ENCODE measurements at regions not wholly inside any gene's neighbourhood (a gene's known extent, or its start where the extent isn't known, plus 50 kb on each side); places are given as distances from the start of the nearest gene placed in this dataset.

- Histone ChIP-seq H3K4me3 (no peak overlapping the region), H3K4me1 (peaks cover 0 to 4% (median 0%) of the 10 kb centered on the region in 4 donors), H3K9me3 (peaks cover 0 to 17% (median 7%) of the 10 kb centered on the region in 4 donors), H3K27ac (replicated peaks in 1 of 4) (no peak overlapping the region), H3K36me3 (no peaks in the 10 kb centered on the region), H3K27me3 (peaks cover 0 to 30% (median 4%) of the 10 kb centered on the region in 4 donors)
- DNase-seq (ENCODE audit: extremely low spot score) = no peak
- 45% methylated on average over 2 of the region's 2 CpGs for WGBS
- intact Hi-C loops (cut with DNase I) = no loop called here
- TF ChIP-seq POLR2AphosphoS5 (IDR thresholded peaks at IDR 0.05) (no peak), POLR2A (IDR thresholded peaks at IDR 0.05; ENCODE audit: low read depth) (no peak), CTCF (IDR thresholded peaks at IDR 0.05) (no peak), EP300 (IDR thresholded peaks at IDR 0.05) (no peak)
Observed at GRCh38 chr6:30409184-30409583, 64.2 kb downstream of the RPP21 start.

GRCh38 chr6:30411515-30412207 lies 66.7 kb downstream of the RPP21 start:
- H3K27me3 ChIP-seq = peaks cover 0 to 46% (median 4%) of the 10 kb centered on the region in 4 donors
- no peak for DNase-seq (ENCODE audit: extremely low spot score)

DNA sequence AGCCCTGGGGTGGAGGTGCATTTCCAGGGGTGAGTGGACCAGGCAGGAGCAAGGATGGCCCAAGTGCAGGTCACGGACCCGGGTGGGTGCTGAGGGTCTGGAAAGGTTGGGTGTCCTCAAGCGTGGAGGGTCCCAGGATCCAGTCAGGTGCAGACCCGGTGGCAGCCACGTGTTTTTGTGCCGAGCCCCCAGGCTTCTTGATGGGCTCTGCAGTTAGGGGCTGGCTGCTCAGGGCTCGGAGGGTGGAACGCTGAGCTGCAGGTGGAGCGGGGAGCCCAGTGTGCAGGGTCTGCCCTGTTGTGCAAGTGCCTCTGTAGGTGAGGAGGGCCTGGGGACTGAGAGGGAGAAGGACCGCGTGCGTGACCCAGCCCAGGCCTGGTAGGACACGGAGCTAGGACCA lies 70.9 kb upstream of the HLA-E start:
- WGBS = 72% methylated on average over 5 of the region's 13 CpGs
- no peak for DNase-seq (ENCODE audit: extremely low spot score)
- Histone ChIP-seq H3K27ac (replicated peaks in 1 of 4) (no peak overlapping the region), H3K4me3 (no peak overlapping the region), H3K27me3 (peaks cover 0 to 49% (median 0%) of the 10 kb centered on the region in 4 donors), H3K36me3 (no peaks in the 10 kb centered on the region), H3K9me3 (no peaks in the 10 kb centered on the region), H3K4me1 (no peaks in the 10 kb centered on the region)
- intact Hi-C loops (cut with DNase I) = no loop called here
- TF ChIP-seq CTCF (IDR thresholded peaks at IDR 0.05) (no peak), POLR2AphosphoS5 (IDR thresholded peaks at IDR 0.05) (no peak), EP300 (IDR thresholded peaks at IDR 0.05) (no peak), POLR2A (IDR thresholded peaks at IDR 0.05; ENCODE audit: low read depth) (no peak)

More at GRCh38 chr6:30411515-30412207, 66.7 kb downstream of the RPP21 start:
- peaks cover 0 to 4% (median 0%) of the 10 kb centered on the region in 4 donors for H3K4me1 ChIP-seq
- intact Hi-C loops (cut with DNase I) = no loop called here
- TF ChIP-seq POLR2A (IDR thresholded peaks at IDR 0.05; ENCODE audit: low read depth) (no peak), CTCF (IDR thresholded peaks at IDR 0.05) (peak; percentile 54 to 89 (median 65))
- H3K9me3 ChIP-seq = peaks cover 0 to 17% (median 7%) of the 10 kb centered on the region in 4 donors
- no peak overlapping the region for H3K4me3 ChIP-seq
- 40% methylated on average over 17 of the region's 17 CpGs for WGBS
- H3K36me3 ChIP-seq = no peaks in the 10 kb centered on the region
- no peak overlapping the region for H3K27ac ChIP-seq (replicated peaks in 1 of 4)

DNA sequence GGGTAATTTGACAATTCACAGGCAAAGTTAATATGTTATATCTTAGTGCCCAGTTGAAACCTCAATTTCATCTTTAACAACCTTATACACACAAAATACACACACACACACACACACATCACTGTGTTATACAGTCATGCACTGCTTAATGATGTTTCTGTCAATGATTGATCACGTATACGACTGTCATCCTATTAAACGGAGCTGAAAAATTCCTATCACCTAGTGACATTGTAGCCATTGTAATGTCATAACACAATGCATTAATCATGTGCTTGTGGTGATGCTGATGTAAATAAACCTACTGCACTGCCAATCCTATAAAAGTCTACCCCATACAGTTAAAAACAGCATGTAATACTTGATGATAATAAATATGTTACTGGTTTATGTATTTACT lies 64.8 kb upstream of the HLA-E start:
- TF ChIP-seq POLR2A (IDR thresholded peaks at IDR 0.05; ENCODE audit: low read depth) (no peak), CTCF (IDR thresholded peaks at IDR 0.05) (no peak), EP300 (IDR thresholded peaks at IDR 0.05) (no peak), POLR2AphosphoS5 (IDR thresholded peaks at IDR 0.05) (no peak)
- Histone ChIP-seq H3K4me1 (no peaks in the 10 kb centered on the region), H3K9me3 (no peaks in the 10 kb centered on the region), H3K36me3 (no peaks in the 10 kb centered on the region), H3K27ac (replicated peaks in 1 of 4) (no peak overlapping the region), H3K27me3 (peaks cover 0 to 44% (median 4%) of the 10 kb centered on the region in 4 donors), H3K4me3 (no peak overlapping the region)
- intact Hi-C loops (cut with DNase I) = no loop called here
- 80% methylated on average over 3 of the region's 3 CpGs for WGBS
- no peak for DNase-seq (ENCODE audit: extremely low spot score)

Data from esophagus muscularis mucosa (tissue), 4 donors.